Hepatocyte (in vitro differentiated cells): ENCODE measurements at regions not wholly inside any gene's neighbourhood (a gene's known extent, or its start where the extent isn't known, plus 50 kb on each side); places are given as distances from the start of the nearest gene placed in this dataset.

ENCODE experiments used
- CTCF ChIP-seq: fragments of 200-600 bp; sonication (generic); IDR thresholded peaks from 2 replicates; pipeline ENCODE4 v1.5.1; 2016; ENCODE audit warnings: antibody characterized with exemption, mild to moderate bottlenecking; ENCODE audit not compliant: poor library complexity
- EZH2phosphoT487 ChIP-seq: fragments of 200-600 bp; sonication (generic); IDR thresholded peaks from one replicate; pipeline ENCODE4 v1.6.1; 2018; ENCODE audit warnings: antibody characterized with exemption, mild to moderate bottlenecking, low read depth, moderate library complexity; ENCODE audit not compliant: unreplicated experiment, severe bottlenecking

DNA sequence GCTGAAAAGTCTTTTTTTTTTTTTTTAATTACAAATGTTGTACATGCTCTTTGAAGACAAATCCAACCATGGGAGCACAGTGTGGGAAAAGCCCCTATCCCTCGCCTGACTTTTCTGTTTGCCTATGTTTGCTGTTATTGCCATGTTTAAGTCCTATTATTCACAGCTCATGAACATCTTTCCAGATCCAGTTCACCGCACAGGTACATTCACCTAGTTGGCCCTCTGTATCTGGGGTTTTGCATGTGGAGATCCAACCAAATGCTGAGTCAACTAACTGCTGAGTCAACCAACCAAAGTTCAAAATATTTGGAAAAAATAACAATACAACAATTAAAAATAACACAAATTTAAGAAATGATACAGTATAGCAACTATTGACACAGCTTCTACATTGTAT, 100.1 kb upstream of the CLNK start:
- TF ChIP-seq CTCF (no peak), EZH2phosphoT487 (no peak)
